CD4-positive, alpha-beta T cell treated with Interleukin-4 for 1 hour (primary cell): ENCODE measurements at regions not wholly inside any gene's neighbourhood (a gene's known extent, or its start where the extent isn't known, plus 50 kb on each side); places are given as distances from the start of the nearest gene placed in this dataset.
"Not testable (repeated sequence)": the region's sequence is repeated elsewhere in the genome, so short reads cannot be mapped to it uniquely, and the experiment has no call there.

Experiments
- DNase-seq, 2 donors: peaks; one replicate each; pipeline ENCODE4 v3.0.0-alpha.2; 2020 to 2022

- no peak for DNase-seq
These were observed 165.5 kb upstream of the MBNL1 start for GRCh38 chr3:152103257-152103656.

- DNase-seq = no peak
These were observed 163.8 kb upstream of the MBNL1 start for GRCh38 chr3:152104847-152105415.

- no peak for DNase-seq
These were observed 163.3 kb upstream of the MBNL1 start for GRCh38 chr3:152105446-152105845.

- no peak for DNase-seq
These were observed 159.7 kb upstream of the MBNL1 start for GRCh38 chr3:152109038-152109437.

GRCh38 chr3:152113413-152113812 lies 155.3 kb upstream of the MBNL1 start:
- no peak for DNase-seq

GRCh38 chr3:152113992-152114651 lies 154.6 kb upstream of the MBNL1 start:
- no peak for DNase-seq

- no peak for DNase-seq
These were observed 148.0 kb upstream of the MBNL1 start for GRCh38 chr3:152120601-152121269.

GRCh38 chr3:152121270-152121636 lies 147.5 kb upstream of the MBNL1 start:
- DNase-seq = no peak

- DNase-seq = no peak
These were observed 145.9 kb upstream of the MBNL1 start for GRCh38 chr3:152122851-152123250.

GRCh38 chr3:152123457-152123856 lies 145.3 kb upstream of the MBNL1 start:
- no peak for DNase-seq

GRCh38 chr3:152126260-152126659 lies 142.5 kb upstream of the MBNL1 start:
- DNase-seq = no peak

- no peak for DNase-seq
These were observed 141.7 kb upstream of the MBNL1 start for GRCh38 chr3:152127058-152127457.

- DNase-seq = no peak
These were observed 140.4 kb upstream of the MBNL1 start for GRCh38 chr3:152128356-152128755.

GRCh38 chr3:152139651-152140050 lies 129.1 kb upstream of the MBNL1 start:
- no peak for DNase-seq

GRCh38 chr3:152146461-152146860 lies 122.3 kb upstream of the MBNL1 start:
- no peak for DNase-seq

- no peak for DNase-seq
These were observed 121.0 kb upstream of the MBNL1 start for GRCh38 chr3:152147748-152148147.

GRCh38 chr3:152148579-152148978 lies 120.2 kb upstream of the MBNL1 start:
- no peak for DNase-seq

GRCh38 chr3:152149832-152150231 lies 118.9 kb upstream of the MBNL1 start:
- DNase-seq = no peak

GRCh38 chr3:152151216-152151876 lies 117.4 kb upstream of the MBNL1 start:
- DNase-seq = no peak

GRCh38 chr3:152151877-152152765 lies 116.6 kb upstream of the MBNL1 start:
- not testable (repeated sequence) for DNase-seq

GRCh38 chr3:152153115-152153514 lies 115.6 kb upstream of the MBNL1 start:
- DNase-seq = not testable (repeated sequence)

- DNase-seq = no peak
These were observed 113.3 kb upstream of the MBNL1 start for GRCh38 chr3:152155246-152156020.
